ENCODE measurements at regions not wholly inside any gene's neighbourhood (a gene's known extent, or its start where the extent isn't known, plus 50 kb on each side); places are given as distances from the start of the nearest gene placed in this dataset.
"Not testable (repeated sequence)": the region's sequence is repeated elsewhere in the genome, so short reads cannot be mapped to it uniquely, and the experiment has no call there.

GRCh38 chr10:46784665-46785064 lies 126.6 kb upstream of the PTPN20 start:
- DNase-seq (ENCODE audit: low read depth); H3K4me2 ChIP-seq (ENCODE audit: low read length); H3K9me3 ChIP-seq (ENCODE audit: insufficient read depth, low read depth, low read length); H3K9ac ChIP-seq (ENCODE audit: low read length); H3K27ac ChIP-seq (ENCODE audit: low read depth, low read length); H2AFZ ChIP-seq (ENCODE audit: low read depth, low read length); H3K27me3 ChIP-seq (ENCODE audit: insufficient read depth, low read length); H3K27me3 Mint-ChIP-seq (ENCODE audit: low read depth, unreplicated experiment); H3K36me3 ChIP-seq (ENCODE audit: insufficient read depth, low read length); H3K4me3 ChIP-seq (ENCODE audit: insufficient read depth, low read depth, low read length); H3K4me1 Mint-ChIP-seq (ENCODE audit: low read depth, unreplicated experiment); H4K20me1 ChIP-seq (ENCODE audit: insufficient read depth, low read length); H3K27ac Mint-ChIP-seq (ENCODE audit: unreplicated experiment); H3K79me2 ChIP-seq (ENCODE audit: insufficient read depth, low read length); FAIRE-seq; H3K4me3 Mint-ChIP-seq (ENCODE audit: unreplicated experiment); H3K36me3 Mint-ChIP-seq (ENCODE audit: low read depth, unreplicated experiment); H3K9me3 Mint-ChIP-seq (ENCODE audit: unreplicated experiment): not testable (repeated sequence)
- peaks cover 12% of the 10 kb centered on the region for H3K4me1 ChIP-seq (ENCODE audit: insufficient read depth, low read length)

- H3K27me3 Mint-ChIP-seq (ENCODE audit: low read depth, unreplicated experiment); H3K79me2 ChIP-seq (ENCODE audit: insufficient read depth, low read length); H3K36me3 Mint-ChIP-seq (ENCODE audit: low read depth, unreplicated experiment); FAIRE-seq; H3K4me1 Mint-ChIP-seq (ENCODE audit: low read depth, unreplicated experiment); H3K36me3 ChIP-seq (ENCODE audit: insufficient read depth, low read length); H3K4me1 ChIP-seq (ENCODE audit: insufficient read depth, low read length); H3K9me3 ChIP-seq (ENCODE audit: insufficient read depth, low read depth, low read length); DNase-seq (ENCODE audit: low read depth); H4K20me1 ChIP-seq (ENCODE audit: insufficient read depth, low read length); H3K27me3 ChIP-seq (ENCODE audit: insufficient read depth, low read length); H2AFZ ChIP-seq (ENCODE audit: low read depth, low read length); H3K9me3 Mint-ChIP-seq (ENCODE audit: unreplicated experiment): not testable (repeated sequence)
- Histone ChIP-seq H3K9ac (ENCODE audit: low read length) (peak overlapping the region; percentile 88), H3K4me3 (ENCODE audit: insufficient read depth, low read depth, low read length) (peak overlapping the region; percentile 28), H3K4me2 (ENCODE audit: low read length) (peak overlapping the region; percentile 78), H3K27ac (ENCODE audit: low read depth, low read length) (peak overlapping the region; percentile 33)
- Mint-ChIP-seq H3K4me3 (ENCODE audit: unreplicated experiment) (peak overlapping the region; percentile 77), H3K27ac (ENCODE audit: unreplicated experiment) (peak overlapping the region; percentile 26)
Observed at GRCh38 chr10:46786125-46786517, 125.1 kb upstream of the PTPN20 start.

DNA sequence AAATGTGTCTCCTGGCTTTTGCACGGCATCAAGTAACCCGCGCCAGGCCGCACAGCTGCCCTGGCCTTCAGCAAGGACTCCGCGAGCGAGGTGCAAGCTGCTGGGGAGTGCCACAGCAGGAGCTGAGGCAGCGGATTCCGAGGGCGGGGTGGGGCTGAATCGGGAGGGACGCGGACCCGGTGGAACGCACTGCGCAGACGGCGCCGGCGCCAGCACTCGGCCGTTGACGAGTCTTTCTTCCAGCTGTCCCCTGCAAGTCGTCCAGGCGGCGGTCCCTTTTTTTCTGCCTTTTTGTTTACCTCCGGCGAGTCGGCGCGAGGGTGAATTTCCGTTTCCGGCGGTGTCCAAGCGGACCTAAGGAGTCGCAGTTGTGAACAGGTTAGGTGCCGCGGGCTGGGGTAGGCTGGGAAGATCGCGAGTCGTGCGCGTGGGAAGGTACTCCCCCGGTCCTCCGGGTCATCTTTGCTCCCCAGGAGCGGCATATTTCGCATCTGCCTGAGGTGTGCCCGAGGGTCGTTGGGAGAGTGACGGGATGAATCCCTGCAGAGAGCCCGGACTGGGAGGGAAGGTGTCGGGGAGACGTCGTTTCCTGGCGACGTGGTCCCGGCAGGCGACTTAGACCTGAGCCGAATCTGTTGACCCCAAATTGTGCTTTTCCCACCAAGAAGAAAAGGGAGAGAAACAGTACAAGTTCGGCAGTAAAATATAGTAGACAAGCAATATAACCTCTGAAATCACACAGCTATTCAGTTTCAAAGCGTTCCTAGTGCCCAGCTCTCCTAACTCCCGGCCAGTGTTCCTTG lies 124.5 kb upstream of the PTPN20 start:
- Mint-ChIP-seq H3K4me3 (ENCODE audit: unreplicated experiment) (peak overlapping the region; percentile 98), H3K27ac (ENCODE audit: unreplicated experiment) (peak overlapping the region; percentile 65)
- H3K79me2 ChIP-seq (ENCODE audit: insufficient read depth, low read length); H4K20me1 ChIP-seq (ENCODE audit: insufficient read depth, low read length); H3K27me3 ChIP-seq (ENCODE audit: insufficient read depth, low read length); H3K9me3 ChIP-seq (ENCODE audit: insufficient read depth, low read depth, low read length); H3K36me3 ChIP-seq (ENCODE audit: insufficient read depth, low read length); H3K4me1 ChIP-seq (ENCODE audit: insufficient read depth, low read length); H3K4me1 Mint-ChIP-seq (ENCODE audit: low read depth, unreplicated experiment); FAIRE-seq; H3K9me3 Mint-ChIP-seq (ENCODE audit: unreplicated experiment); H3K36me3 Mint-ChIP-seq (ENCODE audit: low read depth, unreplicated experiment); H3K27me3 Mint-ChIP-seq (ENCODE audit: low read depth, unreplicated experiment): not testable (repeated sequence)
- peak overlapping the region; percentile 78 for H3K4me2 ChIP-seq (ENCODE audit: low read length)
- peak overlapping the region; percentile 88 for H3K9ac ChIP-seq (ENCODE audit: low read length)
- DNase-seq (ENCODE audit: low read depth), result peak; percentile 47
- H3K27ac ChIP-seq (ENCODE audit: low read depth, low read length), result peak overlapping the region; percentile 68
- peak overlapping the region; percentile 81 for H2AFZ ChIP-seq (ENCODE audit: low read depth, low read length)
- peak overlapping the region; percentile 77 for H3K4me3 ChIP-seq (ENCODE audit: insufficient read depth, low read depth, low read length)

DNA sequence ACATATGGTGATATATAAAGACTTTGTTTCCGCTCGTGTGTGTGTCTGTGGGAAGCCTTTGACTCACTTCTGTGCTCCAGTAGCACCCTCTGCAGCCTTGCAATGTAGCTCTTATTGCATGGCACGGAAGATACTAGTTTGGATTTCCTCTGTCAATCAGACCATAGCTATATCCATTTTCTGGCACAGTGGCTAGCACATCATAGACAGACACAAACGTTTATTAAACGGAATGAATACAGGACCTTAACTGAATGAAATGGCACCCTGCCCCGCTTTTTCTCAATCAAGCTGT lies 124.0 kb upstream of the PTPN20 start:
- Histone ChIP-seq H3K4me2 (ENCODE audit: low read length) (peak overlapping the region; percentile 78), H3K9me3 (ENCODE audit: insufficient read depth, low read depth, low read length) (no peaks in the 10 kb centered on the region), H3K27ac (ENCODE audit: low read depth, low read length) (peak overlapping the region; percentile 68), H3K4me3 (ENCODE audit: insufficient read depth, low read depth, low read length) (peak overlapping the region; percentile 77), H4K20me1 (ENCODE audit: insufficient read depth, low read length) (no peaks in the 10 kb centered on the region), H3K79me2 (ENCODE audit: insufficient read depth, low read length) (no peaks in the 10 kb centered on the region), H3K27me3 (ENCODE audit: insufficient read depth, low read length) (no peaks in the 10 kb centered on the region), H3K9ac (ENCODE audit: low read length) (peak overlapping the region; percentile 88), H3K4me1 (ENCODE audit: insufficient read depth, low read length) (no peaks in the 10 kb centered on the region), H3K36me3 (ENCODE audit: insufficient read depth, low read length) (no peaks in the 10 kb centered on the region), H2AFZ (ENCODE audit: low read depth, low read length) (peak overlapping the region; percentile 81)
- TF ChIP-seq EZH2 (IDR thresholded peaks at IDR 0.05; ENCODE audit: insufficient read depth, low read length), result no peak
- TF ChIP-seq, protein P1, sequence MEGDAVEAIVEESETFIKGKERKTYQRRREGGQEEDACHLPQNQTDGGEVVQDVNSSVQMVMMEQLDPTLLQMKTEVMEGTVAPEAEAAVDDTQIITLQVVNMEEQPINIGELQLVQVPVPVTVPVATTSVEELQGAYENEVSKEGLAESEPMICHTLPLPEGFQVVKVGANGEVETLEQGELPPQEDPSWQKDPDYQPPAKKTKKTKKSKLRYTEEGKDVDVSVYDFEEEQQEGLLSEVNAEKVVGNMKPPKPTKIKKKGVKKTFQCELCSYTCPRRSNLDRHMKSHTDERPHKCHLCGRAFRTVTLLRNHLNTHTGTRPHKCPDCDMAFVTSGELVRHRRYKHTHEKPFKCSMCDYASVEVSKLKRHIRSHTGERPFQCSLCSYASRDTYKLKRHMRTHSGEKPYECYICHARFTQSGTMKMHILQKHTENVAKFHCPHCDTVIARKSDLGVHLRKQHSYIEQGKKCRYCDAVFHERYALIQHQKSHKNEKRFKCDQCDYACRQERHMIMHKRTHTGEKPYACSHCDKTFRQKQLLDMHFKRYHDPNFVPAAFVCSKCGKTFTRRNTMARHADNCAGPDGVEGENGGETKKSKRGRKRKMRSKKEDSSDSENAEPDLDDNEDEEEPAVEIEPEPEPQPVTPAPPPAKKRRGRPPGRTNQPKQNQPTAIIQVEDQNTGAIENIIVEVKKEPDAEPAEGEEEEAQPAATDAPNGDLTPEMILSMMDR (IDR thresholded peaks at IDR 0.05; ENCODE audit: insufficient read depth, low read depth, low read length), result no peak
- DNase-seq (ENCODE audit: low read depth), result peak; percentile 61
- Mint-ChIP-seq H3K9me3 (ENCODE audit: unreplicated experiment) (no peaks in the 10 kb centered on the region), H3K27me3 (ENCODE audit: low read depth, unreplicated experiment) (no peaks in the 10 kb centered on the region), H3K27ac (ENCODE audit: unreplicated experiment) (peak overlapping the region; percentile 65), H3K4me3 (ENCODE audit: unreplicated experiment) (peak overlapping the region; percentile 98), H3K36me3 (ENCODE audit: low read depth, unreplicated experiment) (no peaks in the 10 kb centered on the region), H3K4me1 (ENCODE audit: low read depth, unreplicated experiment) (no peaks in the 10 kb centered on the region)
- FAIRE-seq, result no peak

GRCh38 chr10:46792657-46793357 lies 118.4 kb upstream of the PTPN20 start:
- H3K9me3 ChIP-seq (ENCODE audit: insufficient read depth, low read depth, low read length); H3K4me3 Mint-ChIP-seq (ENCODE audit: unreplicated experiment); H3K27ac ChIP-seq (ENCODE audit: low read depth, low read length); H3K27ac Mint-ChIP-seq (ENCODE audit: unreplicated experiment); H3K4me3 ChIP-seq (ENCODE audit: insufficient read depth, low read depth, low read length); H3K9ac ChIP-seq (ENCODE audit: low read length); H2AFZ ChIP-seq (ENCODE audit: low read depth, low read length); H3K27me3 Mint-ChIP-seq (ENCODE audit: low read depth, unreplicated experiment); H3K4me2 ChIP-seq (ENCODE audit: low read length); DNase-seq (ENCODE audit: low read depth); FAIRE-seq; H3K4me1 Mint-ChIP-seq (ENCODE audit: low read depth, unreplicated experiment); H3K36me3 ChIP-seq (ENCODE audit: insufficient read depth, low read length); H4K20me1 ChIP-seq (ENCODE audit: insufficient read depth, low read length); H3K9me3 Mint-ChIP-seq (ENCODE audit: unreplicated experiment); H3K27me3 ChIP-seq (ENCODE audit: insufficient read depth, low read length); H3K36me3 Mint-ChIP-seq (ENCODE audit: low read depth, unreplicated experiment); H3K79me2 ChIP-seq (ENCODE audit: insufficient read depth, low read length); H3K4me1 ChIP-seq (ENCODE audit: insufficient read depth, low read length): not testable (repeated sequence)

Data from astrocyte (in vitro differentiated cells and primary cell).